ENCODE measurements at regions not wholly inside any gene's neighbourhood (a gene's known extent, or its start where the extent isn't known, plus 50 kb on each side); places are given as distances from the start of the nearest gene placed in this dataset.

DNA sequence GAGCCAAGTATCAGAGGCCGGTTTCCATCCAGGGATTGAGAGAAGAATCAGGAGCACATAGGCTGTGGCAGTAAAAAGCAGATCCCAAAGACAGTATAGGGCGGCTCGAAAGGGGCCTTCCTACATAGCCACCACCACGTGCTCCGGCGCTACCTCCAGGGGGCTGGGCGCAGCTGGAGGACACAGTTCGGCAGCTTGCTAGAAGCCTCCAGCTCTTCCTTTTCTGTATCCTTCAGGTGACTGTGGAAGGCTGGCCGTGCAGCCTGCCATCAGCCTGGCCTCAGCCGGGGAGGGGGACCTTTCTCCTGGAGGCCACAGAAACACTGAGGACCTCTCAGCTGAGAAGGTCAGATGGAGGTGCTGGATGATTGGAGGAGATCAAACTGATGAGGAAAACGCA lies 183.6 kb upstream of the GLI2 start:
- no peaks in the 10 kb centered on the region for H4K20me1 ChIP-seq (ENCODE audit: control insufficient read depth, insufficient read depth, low read depth, low read length)
- H3K4me1 ChIP-seq (ENCODE audit: control insufficient read depth, low read length): no peaks in the 10 kb centered on the region
- no peaks in the 10 kb centered on the region for H3F3A ChIP-seq (ENCODE audit: control insufficient read depth, insufficient read depth)
- TF ChIP-seq EZH2phosphoT487 (IDR thresholded peaks at IDR 0.05; ENCODE audit: borderline replicate concordance, low read length) (no peak), CTCF (IDR thresholded peaks at IDR 0.05; ENCODE audit: low read depth, low read length, poor library complexity, severe bottlenecking) (no peak)
- no peaks in the 10 kb centered on the region for H3K79me2 ChIP-seq (ENCODE audit: control insufficient read depth, low read length)
- no peaks in the 10 kb centered on the region for H3K9me2 ChIP-seq (replicated peaks; ENCODE audit: control insufficient read depth, low read length)
- no peak overlapping the region for H3K4me3 ChIP-seq (ENCODE audit: low read length)
- no peaks in the 10 kb centered on the region for H3K36me3 ChIP-seq (ENCODE audit: control insufficient read depth, low read length)
- 0 out of 2 replicates have a peak, but pooled peaks cover 2% of the 10 kb centered on the region for H3K27me3 ChIP-seq (ENCODE audit: control insufficient read depth, low read length)
- H3K9me3 ChIP-seq (ENCODE audit: control insufficient read depth, insufficient read depth, low read length): no peaks in the 10 kb centered on the region
- no peak overlapping the region for H3K4me2 ChIP-seq (ENCODE audit: low read length)
- no peak overlapping the region for H3K27ac ChIP-seq (ENCODE audit: low read depth, low read length)

- no peak overlapping the region for H3K27ac ChIP-seq (ENCODE audit: low read depth, low read length)
- H3K9me3 ChIP-seq (ENCODE audit: control insufficient read depth, insufficient read depth, low read length): no peaks in the 10 kb centered on the region
- no peaks in the 10 kb centered on the region for H3K36me3 ChIP-seq (ENCODE audit: control insufficient read depth, low read length)
- TF ChIP-seq EZH2phosphoT487 (IDR thresholded peaks at IDR 0.05; ENCODE audit: borderline replicate concordance, low read length): no peak
- TF ChIP-seq CTCF (IDR thresholded peaks at IDR 0.05; ENCODE audit: low read depth, low read length, poor library complexity, severe bottlenecking): no peak
- no peaks in the 10 kb centered on the region for H3K4me1 ChIP-seq (ENCODE audit: control insufficient read depth, low read length)
- H3K4me3 ChIP-seq (ENCODE audit: low read length): no peak overlapping the region
- no peaks in the 10 kb centered on the region for H3K9me2 ChIP-seq (replicated peaks; ENCODE audit: control insufficient read depth, low read length)
- no peaks in the 10 kb centered on the region for H3K79me2 ChIP-seq (ENCODE audit: control insufficient read depth, low read length)
- H3K27me3 ChIP-seq (ENCODE audit: control insufficient read depth, low read length): 0 out of 2 replicates have a peak, but pooled peaks cover 2% of the 10 kb centered on the region
- no peaks in the 10 kb centered on the region for H3F3A ChIP-seq (ENCODE audit: control insufficient read depth, insufficient read depth)
- no peaks in the 10 kb centered on the region for H4K20me1 ChIP-seq (ENCODE audit: control insufficient read depth, insufficient read depth, low read depth, low read length)
- H3K4me2 ChIP-seq (ENCODE audit: low read length): no peak overlapping the region
These were observed 182.7 kb upstream of the GLI2 start for GRCh38 chr2:120552800-120553481.

DNA sequence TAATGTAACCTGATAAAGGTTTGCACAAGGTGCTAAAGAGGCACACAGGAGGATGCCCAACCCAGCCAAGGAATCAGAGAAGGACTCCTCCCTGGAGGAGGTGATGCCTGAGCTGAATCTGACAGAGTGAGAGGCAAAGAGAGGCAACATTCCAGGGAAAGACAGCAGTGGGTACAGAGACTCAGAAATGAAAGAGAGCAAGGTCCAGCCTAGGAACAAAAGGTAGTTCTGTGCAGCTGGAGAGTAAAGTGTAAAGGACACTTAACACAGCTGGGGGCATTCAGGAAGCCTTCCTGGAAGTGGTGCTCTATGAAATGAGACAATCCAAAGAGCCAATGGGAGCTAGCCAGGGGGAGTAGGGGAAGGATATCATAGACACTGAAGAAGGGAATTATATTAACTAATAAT lies 181.0 kb upstream of the GLI2 start:
- Histone ChIP-seq H3K9me3 (ENCODE audit: control insufficient read depth, insufficient read depth, low read length) (no peaks in the 10 kb centered on the region), H3K4me2 (ENCODE audit: low read length) (no peak overlapping the region), H3K4me1 (ENCODE audit: control insufficient read depth, low read length) (no peaks in the 10 kb centered on the region), H3K4me3 (ENCODE audit: low read length) (no peak overlapping the region), H3F3A (ENCODE audit: control insufficient read depth, insufficient read depth) (no peaks in the 10 kb centered on the region), H3K36me3 (ENCODE audit: control insufficient read depth, low read length) (no peaks in the 10 kb centered on the region), H4K20me1 (ENCODE audit: control insufficient read depth, insufficient read depth, low read depth, low read length) (no peaks in the 10 kb centered on the region), H3K27me3 (ENCODE audit: control insufficient read depth, low read length) (0 out of 2 replicates have a peak, but pooled peaks cover 2% of the 10 kb centered on the region), H3K79me2 (ENCODE audit: control insufficient read depth, low read length) (no peaks in the 10 kb centered on the region), H3K9me2 (replicated peaks; ENCODE audit: control insufficient read depth, low read length) (no peaks in the 10 kb centered on the region), H3K27ac (ENCODE audit: low read depth, low read length) (no peak overlapping the region)
- no peak for TF ChIP-seq EZH2phosphoT487 (IDR thresholded peaks at IDR 0.05; ENCODE audit: borderline replicate concordance, low read length)
- TF ChIP-seq CTCF (IDR thresholded peaks at IDR 0.05; ENCODE audit: low read depth, low read length, poor library complexity, severe bottlenecking): no peak
